OCI-LY3 (cell line): ENCODE measurements at regions not wholly inside any gene's neighbourhood (a gene's known extent, or its start where the extent isn't known, plus 50 kb on each side); places are given as distances from the start of the nearest gene placed in this dataset.

Experiments used
- CTCF ChIP-seq: fragments of 200-600, 300-600 bp; sonication (generic); IDR thresholded peaks from 2 replicates; pipeline ENCODE4 v1.5.1; 2014; ENCODE audit warnings: antibody characterized with exemption, low read length, low read depth
- EZH2phosphoT487 ChIP-seq: fragments of 200-600 bp; shearing (Covaris generic); IDR thresholded peaks from 2 replicates; pipeline ENCODE4 v1.6.1; 2018; ENCODE audit warnings: antibody characterized with exemption, mixed run types, low read depth

- no peak for TF ChIP-seq CTCF
- TF ChIP-seq EZH2phosphoT487 = no peak
These were observed 179.0 kb downstream of the HAPSTR1 start for GRCh38 chr16:9270424-9270823.
